IMR-90 (cell line): ENCODE measurements at regions not wholly inside any gene's neighbourhood (a gene's known extent, or its start where the extent isn't known, plus 50 kb on each side); places are given as distances from the start of the nearest gene placed in this dataset.

Source experiments
- ATAC-seq: fragments of 200-7000 bp; cut with Tn5 transposase; 2 replicates; pipeline ENCODE4 v1.9.1; 2020; ENCODE audit warnings: low read depth, mild to moderate bottlenecking, moderate library complexity
- BruUV-seq: library from RNA; stranded (reverse); fragments of 400-500 nt; replicated peaks from 2 replicates; lab custom pipeline; 2021; lab: Mats Ljungman, UMichigan
- CTCF ChIA-PET: fragments of 300-600 bp; formaldehyde crosslinking; extraction: SDS; loops from one replicate; lab custom pipeline; 2021; ENCODE audit warnings: antibody characterized with exemption; lab: Yijun Ruan, JAX
- POLR2A ChIA-PET: fragments of 300-600 bp; sonication (Branson Sonifier 250); formaldehyde crosslinking; loops from one replicate; lab custom pipeline; 2022; ENCODE audit warnings: antibody characterized with exemption; ENCODE audit not compliant: unreplicated experiment; lab: Charles Lee
- DNase-seq: peaks from one replicate; pipeline ENCODE4 v3.0.0; 2013
- H2AFZ ChIP-seq: replicated peaks from 2 replicates; pipeline ENCODE3; 2013; ENCODE audit warnings: low read length, mild to moderate bottlenecking; ENCODE audit not compliant: poor library complexity
- H2AK5ac ChIP-seq: 2 replicates; pipeline ENCODE4 v1.6.1; 2013; ENCODE audit warnings: low read depth, low read length, inconsistent platforms
- H2AK9ac ChIP-seq: replicated peaks from 2 replicates; pipeline ENCODE3; 2013; ENCODE audit warnings: mild to moderate bottlenecking, low read depth, low read length, moderate library complexity; ENCODE audit not compliant: poor library complexity
- H2BK120ac ChIP-seq: 2 replicates; pipeline ENCODE4 v1.6.1; 2013; ENCODE audit warnings: low read depth, low read length, inconsistent platforms
- H2BK15ac ChIP-seq: 3 replicates; pipeline ENCODE4 v1.6.1; 2013; ENCODE audit warnings: low read depth, low read length, inconsistent platforms
- H2BK20ac ChIP-seq: 2 replicates; pipeline ENCODE4 v1.6.1; 2013; ENCODE audit warnings: low read depth, mild to moderate bottlenecking, inconsistent platforms, low read length, moderate library complexity
- H2BK5ac ChIP-seq: 2 replicates; pipeline ENCODE4 v1.6.1; 2013; ENCODE audit warnings: mild to moderate bottlenecking, low read depth, low read length, inconsistent platforms; ENCODE audit not compliant: poor library complexity, severe bottlenecking
- H3K14ac ChIP-seq: replicated peaks from 2 replicates; pipeline ENCODE4 v1.6.1; 2013; ENCODE audit warnings: low read depth, low read length, inconsistent platforms
- H3K18ac ChIP-seq: 2 replicates; pipeline ENCODE4 v1.6.1; 2013; ENCODE audit warnings: low read depth, low read length, control low read depth
- H3K23ac ChIP-seq: 2 replicates; pipeline ENCODE4 v1.6.1; 2013; ENCODE audit warnings: low read depth, low read length, inconsistent platforms
- H3K27ac ChIP-seq: 2 replicates; pipeline ENCODE4 v1.5.1; 2013; ENCODE audit warnings: mild to moderate bottlenecking, control low read depth, low read length; ENCODE audit not compliant: insufficient read depth
- H3K27me3 ChIP-seq: 2 replicates; pipeline ENCODE4 v1.6.1; 2013; ENCODE audit warnings: low read length; ENCODE audit not compliant: control insufficient read depth, insufficient read depth
- H3K36me3 ChIP-seq: 2 replicates; pipeline ENCODE4 v1.6.1; 2013; ENCODE audit warnings: low read length, mixed read lengths; ENCODE audit not compliant: control insufficient read depth, insufficient read depth
- H3K4ac ChIP-seq: 2 replicates; pipeline ENCODE4 v1.6.1; 2013; ENCODE audit warnings: low read depth, low read length, inconsistent platforms
- H3K4me1 ChIP-seq: 2 replicates; pipeline ENCODE4 v1.6.1; 2013; ENCODE audit warnings: low read length, mixed read lengths; ENCODE audit not compliant: control insufficient read depth, insufficient read depth
- H3K4me2 ChIP-seq: 2 replicates; pipeline ENCODE4 v1.6.1; 2013; ENCODE audit warnings: low read depth, mild to moderate bottlenecking, control low read depth, low read length, moderate library complexity
- H3K4me3 ChIP-seq: 2 replicates; pipeline ENCODE4 v1.5.1; 2013; ENCODE audit warnings: low read depth, mild to moderate bottlenecking, control low read depth, low read length, moderate library complexity; ENCODE audit not compliant: insufficient read depth
- H3K56ac ChIP-seq: 2 replicates; pipeline ENCODE4 v1.6.1; 2013; ENCODE audit warnings: low read length, inconsistent platforms; ENCODE audit not compliant: insufficient read depth; ENCODE audit errors: extremely low read depth
- H3K79me1 ChIP-seq, 2 experiments: 2 replicates each; pipeline ENCODE4 v1.6.1; 2013; ENCODE audit warnings: low read length in 2 of 2, inconsistent platforms in 1 of 2, low read depth in 1 of 2
- H3K9ac ChIP-seq: 2 replicates; pipeline ENCODE4 v1.6.1; 2013; ENCODE audit warnings: low read depth, low read length, control low read depth
- H3K9me1 ChIP-seq: 2 replicates; pipeline ENCODE4 v1.6.1; 2013; ENCODE audit warnings: low read length, inconsistent platforms; ENCODE audit not compliant: insufficient read depth
- H3K9me3 ChIP-seq: 2 replicates; pipeline ENCODE4 v1.6.1; 2013; ENCODE audit warnings: low read length; ENCODE audit not compliant: control insufficient read depth, insufficient read depth
- H4K20me1 ChIP-seq: 2 replicates; pipeline ENCODE4 v1.6.1; 2013; ENCODE audit warnings: low read length, inconsistent platforms; ENCODE audit not compliant: insufficient read depth
- H4K5ac ChIP-seq: 2 replicates; pipeline ENCODE4 v1.6.1; 2013; ENCODE audit warnings: mild to moderate bottlenecking, low read depth, low read length, control low read depth
- H4K8ac ChIP-seq, 2 experiments: 2 replicates each; pipeline ENCODE4 v1.6.1; 2013; ENCODE audit warnings: low read depth in 2 of 2, low read length in 2 of 2, control low read depth in 1 of 2, inconsistent platforms in 1 of 2
- H4K91ac ChIP-seq: 2 replicates; pipeline ENCODE4 v1.6.1; 2013; ENCODE audit warnings: low read depth, low read length, inconsistent platforms; ENCODE audit not compliant: insufficient read depth
- BHLHE40 ChIP-seq: fragments of 150-350 bp; IDR thresholded peaks from 2 replicates; pipeline ENCODE4 v1.6.1; 2016; ENCODE audit warnings: mild to moderate bottlenecking, low read depth, low read length
- CEBPB ChIP-seq: IDR thresholded peaks from 2 replicates; pipeline ENCODE4 v1.6.1; 2012; ENCODE audit warnings: low read depth, low read length, improper control_type of control experiment
- FOS ChIP-seq: fragments of 150-350 bp; IDR thresholded peaks from 2 replicates; pipeline ENCODE4 v1.6.1; 2016; ENCODE audit warnings: low read depth, low read length
- MAFK ChIP-seq: IDR thresholded peaks from 2 replicates; pipeline ENCODE4 v1.6.1; 2012; ENCODE audit warnings: low read depth, low read length, improper control_type of control experiment
- RAD21 ChIP-seq: IDR thresholded peaks from 2 replicates; pipeline ENCODE4 v1.6.1; 2012; ENCODE audit warnings: low read length, improper control_type of control experiment
- SMC3 ChIP-seq: fragments of 150-350 bp; IDR thresholded peaks from 2 replicates; pipeline ENCODE4 v1.6.1; 2016; ENCODE audit warnings: low read depth, mild to moderate bottlenecking, antibody characterized with exemption, low read length, moderate library complexity
- WGBS, 2 experiments: methylation state at CpG; one replicate each; pipeline versions ENCODE4 v1.1.5 to v1.1.7; 2013; ENCODE audit warnings: missing lambda C conversion rate in 2 of 2; ENCODE audit not compliant: insufficient read length in 1 of 2; ENCODE audit errors: extremely low coverage in 2 of 2; 5-methylcytosine and 5-hydroxymethylcytosine counted together
- dilution Hi-C: fragments of 300-500 bp; cut with HindIII; formaldehyde crosslinking; loops from one replicate; pipeline ENCODE4 v1.14.3; 2018; ENCODE audit warnings: low sequenced_read_pairs; ENCODE audit not compliant: unreplicated experiment
- in situ Hi-C: fragments of 300-500 bp; cut with MboI; formaldehyde crosslinking; loops from 3 replicates; pipeline ENCODE4 v1.14.3; 2019; ENCODE audit warnings: low sequenced_read_pairs, inconsistent platforms, mixed read lengths
- intact Hi-C: fragments of 100-400 bp; cut with micrococcal nuclease; formaldehyde crosslinking; loops from 2 replicates; pipeline ENCODE4 v1.10.0; 2022
- TF ChIP-seq, protein P1 (sequence below): fragments of 150-350 bp; IDR thresholded peaks from 2 replicates; pipeline ENCODE4 v1.6.1; 2017; ENCODE audit warnings: mild to moderate bottlenecking, antibody characterized with exemption, low read length, low read depth
- TF ChIP-seq, protein P2 (sequence below): fragments of 150-350 bp; IDR thresholded peaks from 2 replicates; pipeline ENCODE4 v1.6.1; 2016; ENCODE audit warnings: low read depth, mild to moderate bottlenecking, low read length, moderate library complexity, borderline replicate concordance

DNA sequence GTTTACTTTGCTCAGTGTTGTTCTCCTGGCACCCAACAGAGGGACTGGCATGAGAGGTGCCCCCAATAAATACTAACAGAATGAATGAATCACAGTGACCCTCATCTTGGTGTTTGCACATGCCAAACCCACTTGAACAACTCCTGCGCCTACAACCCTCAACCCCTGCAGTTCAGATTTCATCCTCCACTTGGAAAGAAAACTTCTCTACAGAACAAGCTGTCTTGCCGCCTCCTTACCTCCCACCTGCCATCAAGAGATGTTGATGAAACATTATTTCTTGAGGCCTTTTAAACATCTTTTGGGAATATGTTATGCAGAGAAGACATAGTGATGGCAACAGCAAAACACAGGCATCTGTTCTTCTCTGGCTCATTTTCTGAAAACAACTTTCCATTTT lies 216.0 kb upstream of the SH3BP4 start:
- H4K20me1 ChIP-seq = no peaks in the 10 kb centered on the region
- no peak overlapping the region for H3K56ac ChIP-seq
- no peak overlapping the region for H2AK9ac ChIP-seq
- no peak overlapping the region for H3K27ac ChIP-seq
- H3K79me1 ChIP-seq = no peaks in the 10 kb centered on the region
- no peak overlapping the region for H3K9ac ChIP-seq
- no peak overlapping the region for H2BK5ac ChIP-seq
- H3K14ac ChIP-seq = no peak overlapping the region
- peaks cover 3% of the 10 kb centered on the region for H3K9me3 ChIP-seq
- intact Hi-C loops = no loop called here
- no peak overlapping the region for H4K5ac ChIP-seq
- no peak overlapping the region for H2BK20ac ChIP-seq
- TF ChIP-seq FOS = no peak
- TF ChIP-seq, protein P1, sequence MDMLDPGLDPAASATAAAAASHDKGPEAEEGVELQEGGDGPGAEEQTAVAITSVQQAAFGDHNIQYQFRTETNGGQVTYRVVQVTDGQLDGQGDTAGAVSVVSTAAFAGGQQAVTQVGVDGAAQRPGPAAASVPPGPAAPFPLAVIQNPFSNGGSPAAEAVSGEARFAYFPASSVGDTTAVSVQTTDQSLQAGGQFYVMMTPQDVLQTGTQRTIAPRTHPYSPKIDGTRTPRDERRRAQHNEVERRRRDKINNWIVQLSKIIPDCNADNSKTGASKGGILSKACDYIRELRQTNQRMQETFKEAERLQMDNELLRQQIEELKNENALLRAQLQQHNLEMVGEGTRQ = no peak
- no peak for TF ChIP-seq RAD21
- no peak for TF ChIP-seq CEBPB
- TF ChIP-seq MAFK = no peak
- no peak for TF ChIP-seq SMC3
- no peak for TF ChIP-seq BHLHE40
- TF ChIP-seq, protein P2, sequence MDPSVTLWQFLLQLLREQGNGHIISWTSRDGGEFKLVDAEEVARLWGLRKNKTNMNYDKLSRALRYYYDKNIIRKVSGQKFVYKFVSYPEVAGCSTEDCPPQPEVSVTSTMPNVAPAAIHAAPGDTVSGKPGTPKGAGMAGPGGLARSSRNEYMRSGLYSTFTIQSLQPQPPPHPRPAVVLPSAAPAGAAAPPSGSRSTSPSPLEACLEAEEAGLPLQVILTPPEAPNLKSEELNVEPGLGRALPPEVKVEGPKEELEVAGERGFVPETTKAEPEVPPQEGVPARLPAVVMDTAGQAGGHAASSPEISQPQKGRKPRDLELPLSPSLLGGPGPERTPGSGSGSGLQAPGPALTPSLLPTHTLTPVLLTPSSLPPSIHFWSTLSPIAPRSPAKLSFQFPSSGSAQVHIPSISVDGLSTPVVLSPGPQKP = no peak
- no peak overlapping the region for H2AK5ac ChIP-seq
- BruUV-seq = no TSS peak
- in situ Hi-C loops = no loop called here
- CTCF ChIA-PET = no interaction called here
- H3K27me3 ChIP-seq = no peaks in the 10 kb centered on the region
- H3K23ac ChIP-seq = no peak overlapping the region
- no peak overlapping the region for H2BK120ac ChIP-seq
- no peaks in the 10 kb centered on the region for H3K36me3 ChIP-seq
- no CpG with 5 or more reads among the region's 2 CpGs for WGBS, 2 experiments
- POLR2A ChIA-PET = no interaction called here
- H3K4me2 ChIP-seq = no peak overlapping the region
- no peak overlapping the region for H3K4ac ChIP-seq
- H4K8ac ChIP-seq = no peak overlapping the region
- no peaks in the 10 kb centered on the region for H3K9me1 ChIP-seq
- H4K91ac ChIP-seq = no peak overlapping the region
- dilution Hi-C loops = no loop called here
- ATAC-seq (no peak), DNase-seq (no peak)
- H3K18ac ChIP-seq = no peak overlapping the region
- no peak overlapping the region for H3K4me3 ChIP-seq
- no peak overlapping the region for H2BK15ac ChIP-seq
- H3K4me1 ChIP-seq = no peaks in the 10 kb centered on the region; the same call in 1 of the 2 replicates
- H2AFZ ChIP-seq = no peak overlapping the region
